Astrocyte (in vitro differentiated cells and primary cell): ENCODE measurements at regions not wholly inside any gene's neighbourhood (a gene's known extent, or its start where the extent isn't known, plus 50 kb on each side); places are given as distances from the start of the nearest gene placed in this dataset.

ENCODE experiments used
- DNase-seq: peaks from one replicate; pipeline ENCODE4 v3.0.0-alpha.2; 2010; ENCODE audit warnings: low read depth
- FAIRE-seq: peaks from 2 replicates; lab custom pipeline; 2011; peaks lifted over from hg19 to GRCh38; lab: Jason Lieb, UNC
- H2AFZ ChIP-seq: 2 replicates; pipeline ENCODE4 v1.6.0; 2012; ENCODE audit warnings: low read depth, low read length, inconsistent platforms
- H3K27ac ChIP-seq: 2 replicates; pipeline ENCODE4 v1.5.1; 2011; ENCODE audit warnings: low read depth, low read length, inconsistent platforms
- H3K27me3 ChIP-seq: 2 replicates; pipeline ENCODE4 v1.6.0; 2011; ENCODE audit warnings: low read length, inconsistent platforms; ENCODE audit not compliant: insufficient read depth
- H3K36me3 ChIP-seq: 2 replicates; pipeline ENCODE4 v1.5.1; 2011; ENCODE audit warnings: low read length, inconsistent platforms; ENCODE audit not compliant: insufficient read depth
- H3K4me1 ChIP-seq: 2 replicates; pipeline ENCODE4 v1.5.1; 2011; ENCODE audit warnings: low read length, inconsistent platforms; ENCODE audit not compliant: insufficient read depth
- H3K4me2 ChIP-seq: 2 replicates; pipeline ENCODE4 v1.6.0; 2012; ENCODE audit warnings: low read length, inconsistent platforms
- H3K4me3 ChIP-seq: 2 replicates; pipeline ENCODE4 v1.5.1; 2011; ENCODE audit warnings: low read depth, mild to moderate bottlenecking, low read length, inconsistent platforms; ENCODE audit not compliant: insufficient read depth
- H3K79me2 ChIP-seq: 2 replicates; pipeline ENCODE4 v1.6.0; 2012; ENCODE audit warnings: mild to moderate bottlenecking, low read length, inconsistent platforms; ENCODE audit not compliant: insufficient read depth
- H3K9ac ChIP-seq: 2 replicates; pipeline ENCODE4 v1.6.0; 2012; ENCODE audit warnings: mild to moderate bottlenecking, low read length, inconsistent platforms
- H3K9me3 ChIP-seq: 2 replicates; pipeline ENCODE4 v1.5.1; 2012; ENCODE audit warnings: low read depth, mild to moderate bottlenecking, low read length, inconsistent platforms; ENCODE audit not compliant: insufficient read depth
- H4K20me1 ChIP-seq: 2 replicates; pipeline ENCODE4 v1.6.0; 2012; ENCODE audit warnings: low read length, inconsistent platforms; ENCODE audit not compliant: insufficient read depth
- H3K27ac Mint-ChIP-seq: one replicate; pipeline ENCODE4 v1.8.0; 2021; ENCODE audit warnings: mild to moderate bottlenecking, mixed read lengths; ENCODE audit not compliant: unreplicated experiment
- H3K27me3 Mint-ChIP-seq: one replicate; pipeline ENCODE4 v1.8.0; 2021; ENCODE audit warnings: low read depth, mixed read lengths; ENCODE audit not compliant: unreplicated experiment
- H3K36me3 Mint-ChIP-seq: one replicate; pipeline ENCODE4 v1.8.0; 2021; ENCODE audit warnings: low read depth, mixed read lengths; ENCODE audit not compliant: unreplicated experiment
- H3K4me1 Mint-ChIP-seq: one replicate; pipeline ENCODE4 v1.8.0; 2021; ENCODE audit warnings: low read depth, mixed read lengths; ENCODE audit not compliant: unreplicated experiment
- H3K4me3 Mint-ChIP-seq: one replicate; pipeline ENCODE4 v1.8.0; 2021; ENCODE audit warnings: mild to moderate bottlenecking, moderate library complexity, mixed read lengths; ENCODE audit not compliant: unreplicated experiment
- H3K9me3 Mint-ChIP-seq: one replicate; pipeline ENCODE4 v1.8.0; 2021; ENCODE audit warnings: mild to moderate bottlenecking, mixed read lengths; ENCODE audit not compliant: unreplicated experiment
- CTCF ChIP-seq: IDR thresholded peaks from 2 replicates; pipeline ENCODE4 v1.5.1; 2011; ENCODE audit warnings: low read depth, mild to moderate bottlenecking, inconsistent platforms, low read length, moderate library complexity; ENCODE audit not compliant: insufficient read depth
- EZH2 ChIP-seq: IDR thresholded peaks from 2 replicates; pipeline ENCODE4 v1.6.1; 2012; ENCODE audit warnings: mild to moderate bottlenecking, low read length, inconsistent platforms; ENCODE audit not compliant: insufficient read depth

GRCh38 chr18:73245345-73245744, 377.6 kb upstream of the NETO1 start:
- Histone ChIP-seq H2AFZ (no peak overlapping the region), H4K20me1 (no peaks in the 10 kb centered on the region), H3K9me3 (no peaks in the 10 kb centered on the region), H3K79me2 (no peaks in the 10 kb centered on the region), H3K27ac (no peak overlapping the region), H3K27me3 (no peaks in the 10 kb centered on the region), H3K4me3 (no peak overlapping the region), H3K9ac (no peak overlapping the region), H3K36me3 (no peaks in the 10 kb centered on the region), H3K4me2 (no peak overlapping the region), H3K4me1 (no peaks in the 10 kb centered on the region)
- H3K9me3 Mint-ChIP-seq, result peaks cover 3% of the 10 kb centered on the region
- no peaks in the 10 kb centered on the region for H3K4me1 Mint-ChIP-seq
- FAIRE-seq (no peak), DNase-seq (no peak)
- TF ChIP-seq EZH2 (no peak), CTCF (no peak)
- no peaks in the 10 kb centered on the region for H3K36me3 Mint-ChIP-seq
- no peak overlapping the region for H3K27ac Mint-ChIP-seq
- H3K27me3 Mint-ChIP-seq, result no peaks in the 10 kb centered on the region
- H3K4me3 Mint-ChIP-seq, result no peak overlapping the region

GRCh38 chr18:73244401-73244800, 376.6 kb upstream of the NETO1 start:
- no peak overlapping the region for H3K9ac ChIP-seq
- H3K27ac ChIP-seq, result no peak overlapping the region
- DNase-seq (peak; percentile 12), FAIRE-seq (no peak)
- no peaks in the 10 kb centered on the region for H3K36me3 ChIP-seq
- H2AFZ ChIP-seq, result no peak overlapping the region
- no peaks in the 10 kb centered on the region for H3K4me1 ChIP-seq
- Mint-ChIP-seq H3K9me3 (peaks cover 3% of the 10 kb centered on the region), H3K4me1 (no peaks in the 10 kb centered on the region), H3K4me3 (no peak overlapping the region), H3K36me3 (no peaks in the 10 kb centered on the region), H3K27me3 (no peaks in the 10 kb centered on the region), H3K27ac (no peak overlapping the region)
- no peaks in the 10 kb centered on the region for H3K27me3 ChIP-seq
- no peak overlapping the region for H3K4me3 ChIP-seq
- no peaks in the 10 kb centered on the region for H3K79me2 ChIP-seq
- TF ChIP-seq CTCF (no peak), EZH2 (no peak)
- no peaks in the 10 kb centered on the region for H3K9me3 ChIP-seq
- H3K4me2 ChIP-seq, result no peak overlapping the region
- H4K20me1 ChIP-seq, result no peaks in the 10 kb centered on the region

GRCh38 chr18:73240899-73241298, 373.1 kb upstream of the NETO1 start:
- Histone ChIP-seq H3K9ac (no peak overlapping the region), H4K20me1 (no peaks in the 10 kb centered on the region), H3K27ac (no peak overlapping the region), H3K79me2 (no peaks in the 10 kb centered on the region), H3K4me3 (no peak overlapping the region), H3K4me1 (peaks cover 5% of the 10 kb centered on the region), H3K36me3 (no peaks in the 10 kb centered on the region), H3K9me3 (no peaks in the 10 kb centered on the region), H2AFZ (no peak overlapping the region), H3K27me3 (no peaks in the 10 kb centered on the region), H3K4me2 (no peak overlapping the region)
- Mint-ChIP-seq H3K4me3 (no peak overlapping the region), H3K27ac (no peak overlapping the region), H3K36me3 (no peaks in the 10 kb centered on the region), H3K4me1 (peaks cover 5% of the 10 kb centered on the region), H3K9me3 (peaks cover 2% of the 10 kb centered on the region), H3K27me3 (no peaks in the 10 kb centered on the region)
- no peak for DNase-seq
- TF ChIP-seq CTCF (no peak), EZH2 (no peak)
- no peak for FAIRE-seq
